Cardiac fibroblast (primary cell): ENCODE measurements at regions not wholly inside any gene's neighbourhood (a gene's known extent, or its start where the extent isn't known, plus 50 kb on each side); places are given as distances from the start of the nearest gene placed in this dataset.

Experiments
- DNase-seq, 2 donors: peaks; one replicate each; pipeline versions ENCODE4 v3.0.0 to v3.0.0-alpha.2; 2010; ENCODE audit warnings: low read depth in 2 of 2
- H3K4me3 ChIP-seq, 2 donors: replicated peaks in 1 of 2; 1 replicate in 1 of 2; 2 replicates in 1 of 2; pipeline ENCODE4 v1.5.1; 2011; ENCODE audit warnings: low read depth in 2 of 2, low read length in 2 of 2, mild to moderate bottlenecking in 2 of 2, moderate library complexity in 1 of 2
- TF ChIP-seq, protein P1 (sequence below): IDR thresholded peaks from one replicate; pipeline ENCODE4 v1.5.1; 2011; ENCODE audit warnings: low read depth, mild to moderate bottlenecking, low read length, inconsistent platforms

DNA sequence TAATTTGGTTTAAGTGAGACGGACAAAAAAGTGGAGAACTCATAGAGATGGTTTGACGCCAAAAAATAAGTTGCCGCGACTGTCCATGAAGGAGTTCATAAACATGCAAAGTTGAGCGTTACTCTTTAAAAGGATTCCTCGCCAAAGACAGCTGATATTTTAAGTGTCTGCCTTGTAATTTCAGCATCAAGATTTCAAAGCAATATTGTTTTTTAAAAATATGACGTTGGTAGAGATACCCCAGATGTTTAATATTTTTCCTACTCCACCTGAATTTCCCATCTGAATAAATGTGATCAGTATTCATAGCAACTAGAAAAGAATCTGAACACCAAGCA lies 155.0 kb downstream of the TUSC7 start:
- DNase-seq, result no peak
- TF ChIP-seq, protein P1, sequence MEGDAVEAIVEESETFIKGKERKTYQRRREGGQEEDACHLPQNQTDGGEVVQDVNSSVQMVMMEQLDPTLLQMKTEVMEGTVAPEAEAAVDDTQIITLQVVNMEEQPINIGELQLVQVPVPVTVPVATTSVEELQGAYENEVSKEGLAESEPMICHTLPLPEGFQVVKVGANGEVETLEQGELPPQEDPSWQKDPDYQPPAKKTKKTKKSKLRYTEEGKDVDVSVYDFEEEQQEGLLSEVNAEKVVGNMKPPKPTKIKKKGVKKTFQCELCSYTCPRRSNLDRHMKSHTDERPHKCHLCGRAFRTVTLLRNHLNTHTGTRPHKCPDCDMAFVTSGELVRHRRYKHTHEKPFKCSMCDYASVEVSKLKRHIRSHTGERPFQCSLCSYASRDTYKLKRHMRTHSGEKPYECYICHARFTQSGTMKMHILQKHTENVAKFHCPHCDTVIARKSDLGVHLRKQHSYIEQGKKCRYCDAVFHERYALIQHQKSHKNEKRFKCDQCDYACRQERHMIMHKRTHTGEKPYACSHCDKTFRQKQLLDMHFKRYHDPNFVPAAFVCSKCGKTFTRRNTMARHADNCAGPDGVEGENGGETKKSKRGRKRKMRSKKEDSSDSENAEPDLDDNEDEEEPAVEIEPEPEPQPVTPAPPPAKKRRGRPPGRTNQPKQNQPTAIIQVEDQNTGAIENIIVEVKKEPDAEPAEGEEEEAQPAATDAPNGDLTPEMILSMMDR, result no peak
- no peak overlapping the region for H3K4me3 ChIP-seq

DNA sequence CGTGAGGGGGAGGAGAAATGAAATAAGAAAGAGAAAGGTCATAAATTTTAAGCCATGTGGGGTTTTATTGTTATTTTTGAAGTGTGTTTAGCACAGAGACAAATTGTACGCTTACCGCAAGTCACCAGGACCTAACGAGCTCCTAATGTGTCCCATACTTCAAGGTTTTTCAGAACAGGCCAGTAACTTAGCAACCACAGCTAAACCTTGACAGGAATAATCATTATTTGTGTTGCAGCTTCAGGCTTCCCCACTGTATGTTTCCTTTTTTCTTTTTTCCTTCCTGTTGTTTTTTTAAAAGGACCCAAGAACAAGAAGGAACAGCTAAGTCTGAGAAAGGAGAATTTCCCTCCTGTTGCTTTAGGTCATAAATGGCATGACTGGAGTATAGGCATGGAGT lies 160.8 kb downstream of the TUSC7 start:
- no peak overlapping the region for H3K4me3 ChIP-seq
- no peak for DNase-seq
- TF ChIP-seq, protein P1, result no peak

DNA sequence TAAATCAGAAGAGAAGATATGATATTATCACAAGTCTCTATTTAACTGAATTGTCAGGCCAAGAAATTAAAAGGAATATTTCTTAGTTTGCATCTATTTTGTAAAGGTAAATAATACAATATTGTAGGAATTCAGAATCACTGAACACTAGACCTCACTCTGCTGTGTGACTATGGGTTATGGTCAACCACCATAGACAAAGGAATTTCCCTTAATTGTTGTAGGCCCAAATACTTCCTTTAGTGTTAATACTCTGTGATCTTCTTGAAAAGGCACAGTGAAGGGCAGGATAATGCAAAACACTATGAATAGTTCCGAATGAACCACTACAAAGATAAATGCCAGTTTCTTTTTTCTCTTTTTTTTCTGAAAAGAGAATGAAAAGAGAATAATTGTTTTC lies 162.3 kb downstream of the TUSC7 start:
- TF ChIP-seq, protein P1, result no peak
- H3K4me3 ChIP-seq, result no peak overlapping the region
- no peak for DNase-seq

GRCh38 chr3:116872688-116873087 lies 163.1 kb downstream of the TUSC7 start:
- H3K4me3 ChIP-seq, result no peak overlapping the region
- DNase-seq, result no peak
- TF ChIP-seq, protein P1, result no peak

DNA sequence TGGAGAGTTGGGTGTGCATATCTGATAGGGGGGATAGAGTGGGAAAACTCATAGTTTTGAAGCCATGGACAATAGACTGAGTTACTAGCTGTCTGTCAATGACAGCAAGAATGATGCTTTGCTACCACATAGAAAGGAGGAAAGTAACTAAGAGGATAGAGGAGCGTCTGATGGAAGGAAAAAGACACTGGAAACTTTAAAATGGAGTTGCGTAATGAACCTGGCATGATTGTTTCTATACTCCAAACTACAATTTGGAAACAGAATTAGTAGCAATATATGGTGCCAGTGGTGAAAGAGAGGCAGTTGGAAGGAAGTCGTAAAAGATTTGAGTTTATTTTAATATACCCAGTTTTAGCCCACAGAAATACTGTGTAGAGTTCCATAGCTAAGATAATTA lies 163.6 kb downstream of the TUSC7 start:
- no peak overlapping the region for H3K4me3 ChIP-seq
- DNase-seq, result no peak
- TF ChIP-seq, protein P1, result no peak

GRCh38 chr3:116877968-116878367 lies 168.4 kb downstream of the TUSC7 start:
- no peak for DNase-seq
- H3K4me3 ChIP-seq, result no peak overlapping the region
- TF ChIP-seq, protein P1, result no peak

DNA sequence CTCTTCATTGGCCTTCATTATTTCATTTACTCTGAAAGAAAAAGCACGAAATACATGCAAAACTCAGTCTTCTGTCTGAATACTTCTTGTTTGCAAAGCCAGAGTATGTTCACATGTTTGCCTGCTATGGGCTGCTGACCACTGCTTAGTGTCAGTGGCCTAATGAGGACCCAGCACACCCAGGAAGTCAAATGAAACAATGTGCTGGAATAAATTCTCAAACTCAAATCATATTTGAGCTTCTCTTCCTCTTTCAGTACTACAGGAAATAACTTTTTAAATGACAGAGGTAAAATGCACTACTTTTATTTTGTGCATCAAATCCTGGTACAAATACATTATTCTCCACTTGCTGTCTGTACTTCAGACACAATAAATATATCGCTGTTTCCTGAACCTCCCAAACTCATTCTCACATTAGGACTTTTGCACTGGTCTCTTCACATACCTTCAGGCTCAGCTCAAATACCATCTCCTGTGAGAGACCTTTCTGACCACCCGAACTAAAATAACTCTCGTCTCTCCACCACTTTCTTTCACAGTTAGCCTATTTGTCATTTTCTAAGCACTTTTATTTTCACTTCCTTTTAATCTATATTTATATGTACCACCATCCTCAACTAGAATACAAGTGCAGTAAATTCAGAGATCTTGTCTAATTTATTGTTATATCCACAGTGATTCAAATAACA lies 176.8 kb downstream of the TUSC7 start:
- DNase-seq, result no peak
- TF ChIP-seq, protein P1, result no peak
- H3K4me3 ChIP-seq, result no peak overlapping the region
